ENCODE measurements at regions not wholly inside any gene's neighbourhood (a gene's known extent, or its start where the extent isn't known, plus 50 kb on each side); places are given as distances from the start of the nearest gene placed in this dataset.

DNA sequence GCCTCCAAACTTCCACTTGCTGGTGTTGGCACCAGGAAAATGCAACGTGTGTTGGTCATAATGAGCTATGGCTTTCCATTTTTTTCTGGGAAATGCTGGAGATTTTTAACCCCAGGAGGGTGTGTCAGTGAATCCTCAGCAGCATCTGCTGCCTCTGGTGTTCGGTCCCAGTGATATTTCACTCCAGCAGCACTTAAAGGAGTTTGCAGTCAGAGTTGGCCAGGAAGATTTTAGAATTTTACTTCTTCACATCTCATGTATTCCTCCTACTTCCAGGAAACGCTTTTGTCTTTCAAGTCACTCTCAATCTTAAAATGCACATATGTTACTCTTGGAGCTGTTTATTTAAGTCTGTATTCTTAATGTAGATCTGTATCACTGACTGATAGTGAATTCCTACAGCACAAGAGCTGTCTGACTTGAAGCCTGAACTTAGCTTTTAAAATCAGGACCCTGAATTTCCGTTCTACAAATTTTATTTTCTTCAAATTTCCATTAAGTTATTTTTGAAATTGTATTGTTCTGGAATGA is 903.4 kb upstream of the SLC10A2 start:
- Histone ChIP-seq H3K4me1 (ENCODE audit: control insufficient read depth, insufficient read depth, low read length) (no peaks in the 10 kb centered on the region), H3K4me3 (ENCODE audit: low read length) (no peak overlapping the region), H3K9ac (ENCODE audit: extremely low read depth, low read length, poor library complexity, severe bottlenecking) (no peak overlapping the region), H3K27me3 (ENCODE audit: control insufficient read depth, insufficient read depth, low read length, poor library complexity, severe bottlenecking) (no peaks in the 10 kb centered on the region), H3K9me3 (ENCODE audit: control insufficient read depth, low read length) (no peaks in the 10 kb centered on the region), H3K27ac (ENCODE audit: low read depth, low read length) (no peak overlapping the region), H3K36me3 (ENCODE audit: control insufficient read depth, insufficient read depth, low read length) (no peaks in the 10 kb centered on the region)
- H3K27me3 Mint-ChIP-seq (ENCODE audit: insufficient read depth): no peaks in the 10 kb centered on the region
- DNase-seq: no peak
- TF ChIP-seq, protein P1, sequence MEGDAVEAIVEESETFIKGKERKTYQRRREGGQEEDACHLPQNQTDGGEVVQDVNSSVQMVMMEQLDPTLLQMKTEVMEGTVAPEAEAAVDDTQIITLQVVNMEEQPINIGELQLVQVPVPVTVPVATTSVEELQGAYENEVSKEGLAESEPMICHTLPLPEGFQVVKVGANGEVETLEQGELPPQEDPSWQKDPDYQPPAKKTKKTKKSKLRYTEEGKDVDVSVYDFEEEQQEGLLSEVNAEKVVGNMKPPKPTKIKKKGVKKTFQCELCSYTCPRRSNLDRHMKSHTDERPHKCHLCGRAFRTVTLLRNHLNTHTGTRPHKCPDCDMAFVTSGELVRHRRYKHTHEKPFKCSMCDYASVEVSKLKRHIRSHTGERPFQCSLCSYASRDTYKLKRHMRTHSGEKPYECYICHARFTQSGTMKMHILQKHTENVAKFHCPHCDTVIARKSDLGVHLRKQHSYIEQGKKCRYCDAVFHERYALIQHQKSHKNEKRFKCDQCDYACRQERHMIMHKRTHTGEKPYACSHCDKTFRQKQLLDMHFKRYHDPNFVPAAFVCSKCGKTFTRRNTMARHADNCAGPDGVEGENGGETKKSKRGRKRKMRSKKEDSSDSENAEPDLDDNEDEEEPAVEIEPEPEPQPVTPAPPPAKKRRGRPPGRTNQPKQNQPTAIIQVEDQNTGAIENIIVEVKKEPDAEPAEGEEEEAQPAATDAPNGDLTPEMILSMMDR (conservative IDR thresholded peaks at IDR 0.05): no peak
- WGBS, 2 experiments (ENCODE audit: insufficient coverage in 1 of 2, insufficient read length in 1 of 2): 92 to 100% methylated on average over 2 of the region's 4 CpGs
- no peak overlapping the region for H3K27ac Mint-ChIP-seq
- no peaks in the 10 kb centered on the region for H3K36me3 Mint-ChIP-seq (ENCODE audit: low read depth)
- H3K4me1 Mint-ChIP-seq: peaks cover 12% of the 10 kb centered on the region
- no peak overlapping the region for H3K4me3 Mint-ChIP-seq
- H3K9me3 Mint-ChIP-seq: no peaks in the 10 kb centered on the region

- Histone ChIP-seq H3K27ac (ENCODE audit: low read depth, low read length) (no peak overlapping the region), H3K36me3 (ENCODE audit: control insufficient read depth, insufficient read depth, low read length) (no peaks in the 10 kb centered on the region), H3K4me1 (ENCODE audit: control insufficient read depth, insufficient read depth, low read length) (no peaks in the 10 kb centered on the region), H3K9ac (ENCODE audit: extremely low read depth, low read length, poor library complexity, severe bottlenecking) (no peak overlapping the region), H3K27me3 (ENCODE audit: control insufficient read depth, insufficient read depth, low read length, poor library complexity, severe bottlenecking) (no peaks in the 10 kb centered on the region), H3K9me3 (ENCODE audit: control insufficient read depth, low read length) (no peaks in the 10 kb centered on the region), H3K4me3 (ENCODE audit: low read length) (no peak overlapping the region)
- no peak for DNase-seq
- TF ChIP-seq, protein P1 (conservative IDR thresholded peaks at IDR 0.05): no peak
- Mint-ChIP-seq H3K9me3 (no peaks in the 10 kb centered on the region), H3K36me3 (ENCODE audit: low read depth) (no peaks in the 10 kb centered on the region), H3K4me1 (peaks cover 5% of the 10 kb centered on the region), H3K4me3 (no peak overlapping the region), H3K27me3 (ENCODE audit: insufficient read depth) (no peaks in the 10 kb centered on the region), H3K27ac (no peak overlapping the region)
- WGBS, 2 experiments (ENCODE audit: insufficient coverage in 1 of 2, insufficient read length in 1 of 2): 84 to 85% methylated on average over 3 to 4 of the region's 4 CpGs
Measured at GRCh38 chr13:103965506-103966243, 899.5 kb upstream of the SLC10A2 start.

- Histone ChIP-seq H3K4me1 (ENCODE audit: control insufficient read depth, insufficient read depth, low read length) (no peaks in the 10 kb centered on the region), H3K27me3 (ENCODE audit: control insufficient read depth, insufficient read depth, low read length, poor library complexity, severe bottlenecking) (no peaks in the 10 kb centered on the region), H3K36me3 (ENCODE audit: control insufficient read depth, insufficient read depth, low read length) (no peaks in the 10 kb centered on the region), H3K4me3 (ENCODE audit: low read length) (no peak overlapping the region), H3K27ac (ENCODE audit: low read depth, low read length) (no peak overlapping the region), H3K9ac (ENCODE audit: extremely low read depth, low read length, poor library complexity, severe bottlenecking) (no peak overlapping the region), H3K9me3 (ENCODE audit: control insufficient read depth, low read length) (no peaks in the 10 kb centered on the region)
- no peaks in the 10 kb centered on the region for H3K36me3 Mint-ChIP-seq (ENCODE audit: low read depth)
- 91 to 100% methylated on average over 1 to 2 of the region's 2 CpGs for WGBS, 2 experiments (ENCODE audit: insufficient coverage in 1 of 2, insufficient read length in 1 of 2)
- H3K9me3 Mint-ChIP-seq: no peaks in the 10 kb centered on the region
- H3K4me3 Mint-ChIP-seq: no peak overlapping the region
- H3K4me1 Mint-ChIP-seq: peaks cover 7% of the 10 kb centered on the region
- TF ChIP-seq, protein P1 (conservative IDR thresholded peaks at IDR 0.05): no peak
- no peaks in the 10 kb centered on the region for H3K27me3 Mint-ChIP-seq (ENCODE audit: insufficient read depth)
- H3K27ac Mint-ChIP-seq: no peak overlapping the region
- no peak for DNase-seq
Measured at GRCh38 chr13:103961784-103962183, 895.6 kb upstream of the SLC10A2 start.

All from endodermal cell (in vitro differentiated cells).